GM18519 (cell line): ENCODE measurements at regions not wholly inside any gene's neighbourhood (a gene's known extent, or its start where the extent isn't known, plus 50 kb on each side); places are given as distances from the start of the nearest gene placed in this dataset.
"Not testable (repeated sequence)": the region's sequence is repeated elsewhere in the genome, so short reads cannot be mapped to it uniquely, and the experiment has no call there.

ENCODE experiments used
- ATAC-seq: cut with Tn5 transposase; IDR thresholded peaks from one replicate; pipeline ENCODE4 v1.9.1; 2021; ENCODE audit warnings: mild to moderate bottlenecking, moderate library complexity; ENCODE audit not compliant: unreplicated experiment, low FRiP score

GRCh38 chr14:22184157-22184829 lies 404.7 kb downstream of the DAD1 start:
- no peak for ATAC-seq

GRCh38 chr14:22180045-22180444 lies 409.0 kb downstream of the DAD1 start:
- ATAC-seq: no peak

GRCh38 chr14:22179190-22179589 lies 409.8 kb downstream of the DAD1 start:
- ATAC-seq: no peak

- no peak for ATAC-seq
Observed at GRCh38 chr14:22178333-22178839, 410.6 kb downstream of the DAD1 start.

GRCh38 chr14:22177870-22178269 lies 411.2 kb downstream of the DAD1 start:
- no peak for ATAC-seq

- no peak for ATAC-seq
Observed at GRCh38 chr14:22176957-22177356, 412.1 kb downstream of the DAD1 start.

- ATAC-seq: not testable (repeated sequence)
Observed at GRCh38 chr14:22175278-22175558, 413.8 kb downstream of the DAD1 start.

GRCh38 chr14:22174412-22175277 lies 414.4 kb downstream of the DAD1 start:
- no peak for ATAC-seq

GRCh38 chr14:22168092-22168955 lies 420.7 kb downstream of the DAD1 start:
- no peak for ATAC-seq

- ATAC-seq: no peak
Observed at GRCh38 chr14:22164616-22165015, 424.4 kb downstream of the DAD1 start.

- ATAC-seq: no peak
Observed at GRCh38 chr14:22163051-22163450, 426.0 kb downstream of the DAD1 start.

GRCh38 chr14:22159957-22160356 lies 429.1 kb downstream of the DAD1 start:
- ATAC-seq: no peak

GRCh38 chr14:22159099-22159498 lies 429.9 kb downstream of the DAD1 start:
- no peak for ATAC-seq

- ATAC-seq: no peak
Observed at GRCh38 chr14:22158560-22158959, 430.5 kb downstream of the DAD1 start.

- ATAC-seq: no peak
Observed at GRCh38 chr14:22155571-22155970, 433.5 kb downstream of the DAD1 start.

- ATAC-seq: no peak
Observed at GRCh38 chr14:22152903-22153302, 436.1 kb downstream of the DAD1 start.

GRCh38 chr14:22152161-22152870 lies 436.7 kb downstream of the DAD1 start:
- ATAC-seq: no peak

GRCh38 chr14:22151121-22151520 lies 437.9 kb downstream of the DAD1 start:
- ATAC-seq: no peak

- no peak for ATAC-seq
Observed at GRCh38 chr14:22149058-22149457, 440.0 kb downstream of the DAD1 start.

GRCh38 chr14:22147716-22148115 lies 441.3 kb downstream of the DAD1 start:
- ATAC-seq: no peak
